AG04450 (cell line): ENCODE measurements at regions not wholly inside any gene's neighbourhood (a gene's known extent, or its start where the extent isn't known, plus 50 kb on each side); places are given as distances from the start of the nearest gene placed in this dataset.
"Not testable (repeated sequence)": the region's sequence is repeated elsewhere in the genome, so short reads cannot be mapped to it uniquely, and the experiment has no call there.

Source experiments
- CTCF ChIA-PET: fragments of 300-600, 350-600 bp; formaldehyde crosslinking; extraction: SDS; loops from one replicate; lab custom pipeline; 2022; ENCODE audit warnings: antibody characterized with exemption, inconsistent platforms; lab: Charles Lee
- POLR2A ChIA-PET: fragments of 350-600 bp; formaldehyde crosslinking; extraction: SDS; loops from one replicate; lab custom pipeline; 2021; ENCODE audit warnings: antibody characterized with exemption, inconsistent platforms; lab: Yijun Ruan, JAX
- DNase-seq: peaks from one replicate; pipeline ENCODE4 v3.0.0-alpha.2; 2011; ENCODE audit warnings: low read depth, low spot score
- H3K27ac ChIP-seq: one replicate; pipeline ENCODE4 v1.5.1; 2012; ENCODE audit warnings: low read depth, low read length, control low read depth
- H3K27me3 ChIP-seq: one replicate; pipeline ENCODE4 v1.6.0; 2012; ENCODE audit warnings: low read length; ENCODE audit not compliant: control insufficient read depth, insufficient read depth
- H3K4me3 ChIP-seq: 2 replicates; pipeline ENCODE4 v1.5.1; 2011; ENCODE audit warnings: mild to moderate bottlenecking, low read depth, low read length, control low read depth
- H3K9me3 ChIP-seq: 2 replicates; pipeline ENCODE4 v1.5.1; 2012; ENCODE audit warnings: low read length; ENCODE audit not compliant: control insufficient read depth, insufficient read depth
- TF ChIP-seq, protein P1 (sequence below): IDR thresholded peaks from 2 replicates; pipeline ENCODE4 v1.5.1; 2011; ENCODE audit warnings: low read depth, low read length, control low read depth, inconsistent platforms

DNA sequence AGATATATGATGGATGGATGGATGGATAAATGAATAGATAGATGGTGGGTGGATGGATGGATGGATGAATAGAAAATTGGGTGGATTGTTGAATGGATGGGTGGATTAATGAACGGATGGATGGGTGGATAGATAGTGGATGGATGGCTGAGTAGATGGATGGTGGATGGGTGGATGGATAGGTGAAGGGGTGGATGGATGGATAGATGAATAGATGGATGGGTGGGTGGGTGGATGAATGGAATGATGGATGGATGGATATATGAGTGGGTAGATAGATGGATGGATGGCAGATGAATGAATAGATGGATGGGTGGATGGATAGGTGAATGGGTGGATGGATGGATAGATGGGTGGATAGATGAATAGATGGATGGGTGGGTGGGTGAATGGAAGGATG lies 80.7 kb upstream of the NEDD9 start:
- Histone ChIP-seq H3K27me3 (no peaks in the 10 kb centered on the region), H3K27ac (no peak overlapping the region), H3K9me3 (no peaks in the 10 kb centered on the region), H3K4me3 (no peak overlapping the region)
- ChIA-PET POLR2A (no interaction called here), CTCF (no interaction called here)
- TF ChIP-seq, protein P1, sequence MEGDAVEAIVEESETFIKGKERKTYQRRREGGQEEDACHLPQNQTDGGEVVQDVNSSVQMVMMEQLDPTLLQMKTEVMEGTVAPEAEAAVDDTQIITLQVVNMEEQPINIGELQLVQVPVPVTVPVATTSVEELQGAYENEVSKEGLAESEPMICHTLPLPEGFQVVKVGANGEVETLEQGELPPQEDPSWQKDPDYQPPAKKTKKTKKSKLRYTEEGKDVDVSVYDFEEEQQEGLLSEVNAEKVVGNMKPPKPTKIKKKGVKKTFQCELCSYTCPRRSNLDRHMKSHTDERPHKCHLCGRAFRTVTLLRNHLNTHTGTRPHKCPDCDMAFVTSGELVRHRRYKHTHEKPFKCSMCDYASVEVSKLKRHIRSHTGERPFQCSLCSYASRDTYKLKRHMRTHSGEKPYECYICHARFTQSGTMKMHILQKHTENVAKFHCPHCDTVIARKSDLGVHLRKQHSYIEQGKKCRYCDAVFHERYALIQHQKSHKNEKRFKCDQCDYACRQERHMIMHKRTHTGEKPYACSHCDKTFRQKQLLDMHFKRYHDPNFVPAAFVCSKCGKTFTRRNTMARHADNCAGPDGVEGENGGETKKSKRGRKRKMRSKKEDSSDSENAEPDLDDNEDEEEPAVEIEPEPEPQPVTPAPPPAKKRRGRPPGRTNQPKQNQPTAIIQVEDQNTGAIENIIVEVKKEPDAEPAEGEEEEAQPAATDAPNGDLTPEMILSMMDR, result no peak
- DNase-seq, result no peak

DNA sequence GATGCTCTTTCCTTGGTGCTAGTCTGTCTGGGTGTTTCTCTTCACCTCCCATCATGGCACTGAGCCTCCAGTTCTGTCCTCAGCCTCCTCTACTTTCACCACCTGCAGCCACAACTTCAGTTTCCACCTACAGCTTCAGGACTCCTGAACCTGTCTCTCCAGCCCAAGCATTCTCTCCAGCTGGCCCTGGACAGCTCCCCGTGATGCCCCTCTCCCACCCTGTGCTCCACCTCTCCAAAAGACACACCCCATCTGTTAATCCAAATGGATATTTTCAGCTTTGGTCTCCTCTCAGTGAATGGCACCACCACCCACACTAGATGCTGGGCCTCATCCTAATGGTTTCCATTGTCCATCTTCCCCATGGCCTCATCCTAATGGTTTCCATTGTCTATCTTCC lies 79.5 kb upstream of the NEDD9 start:
- POLR2A ChIA-PET, result no interaction called here
- TF ChIP-seq, protein P1, result no peak

DNA sequence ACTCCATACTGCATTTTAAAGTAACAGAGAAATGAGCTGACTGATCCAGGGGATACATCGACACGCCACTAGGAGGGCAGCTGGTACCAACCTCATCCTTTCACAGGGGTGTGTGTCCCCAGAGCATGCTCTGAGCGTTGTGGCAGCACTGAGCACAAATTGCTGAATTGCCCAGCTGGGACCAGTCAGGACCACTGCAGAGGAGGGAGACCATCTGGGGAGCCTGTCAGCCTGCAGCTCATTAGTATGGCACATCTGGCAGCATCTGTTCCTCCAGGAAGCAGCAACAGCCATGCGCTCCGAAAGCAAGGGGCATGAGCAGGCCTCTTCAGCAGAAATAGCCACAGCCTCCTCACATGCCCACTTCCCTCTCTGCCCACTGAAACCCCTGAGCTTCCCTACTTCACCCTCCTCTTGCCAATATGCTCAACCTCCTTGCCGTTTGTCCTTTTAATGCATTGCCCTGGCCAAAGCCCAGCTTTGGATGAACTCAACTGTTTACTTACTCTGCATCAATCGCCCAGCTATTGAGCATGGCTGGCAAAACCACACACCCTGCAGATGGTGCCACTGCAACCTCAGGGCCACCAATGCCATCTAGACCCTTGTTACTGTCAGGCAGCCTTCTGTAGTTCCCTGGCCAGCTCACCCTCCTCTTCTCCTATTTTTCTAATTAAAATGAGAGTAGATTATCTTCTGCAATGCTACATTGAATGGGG lies 77.6 kb upstream of the NEDD9 start:
- Histone ChIP-seq H3K9me3 (no peaks in the 10 kb centered on the region), H3K27me3 (no peaks in the 10 kb centered on the region), H3K27ac (no peak overlapping the region), H3K4me3 (no peak overlapping the region)
- CTCF ChIA-PET, result interaction anchor here (0.8 kb wide), 1 partner anchor 186 kb away, joined by 3 read pairs; no protein-coding TSS in a partner anchor
- TF ChIP-seq, protein P1, result peak; percentile 36
- DNase-seq, result peak; percentile 30
- POLR2A ChIA-PET, result interaction anchor here (1.4 kb wide), 1 partner anchor 39 kb away, joined by 4 read pairs; no protein-coding TSS in a partner anchor

More for the DNA sequence above, 79.5 kb upstream of the NEDD9 start:
- H3K9me3 ChIP-seq, result no peaks in the 10 kb centered on the region
- no peak for DNase-seq
- no peak overlapping the region for H3K4me3 ChIP-seq
- H3K27ac ChIP-seq, result no peak overlapping the region
- no peaks in the 10 kb centered on the region for H3K27me3 ChIP-seq
- CTCF ChIA-PET, result interaction anchor here (0.5 kb wide), 1 partner anchor 184 kb away, joined by 4 read pairs; no protein-coding TSS in a partner anchor

DNA sequence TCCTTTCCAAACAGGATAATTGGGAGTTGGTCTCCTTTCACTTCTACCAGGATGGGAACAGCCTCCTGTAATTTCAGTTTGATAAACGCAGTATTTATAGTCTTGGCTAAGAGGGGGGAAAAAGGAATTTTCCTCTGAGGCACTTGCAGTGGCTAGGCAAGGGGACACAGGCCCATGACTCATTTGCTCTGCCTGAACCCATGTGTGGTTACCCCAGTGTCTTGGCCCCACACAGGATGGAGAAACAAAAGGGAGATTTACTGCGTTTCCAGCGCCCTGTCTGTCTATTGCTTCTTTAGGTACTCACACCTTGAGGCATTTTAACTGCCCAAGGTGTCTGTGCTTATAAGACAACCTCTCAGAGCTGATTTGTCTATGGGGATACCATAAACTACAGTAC lies 74.8 kb upstream of the NEDD9 start:
- POLR2A ChIA-PET, result no interaction called here

DNA sequence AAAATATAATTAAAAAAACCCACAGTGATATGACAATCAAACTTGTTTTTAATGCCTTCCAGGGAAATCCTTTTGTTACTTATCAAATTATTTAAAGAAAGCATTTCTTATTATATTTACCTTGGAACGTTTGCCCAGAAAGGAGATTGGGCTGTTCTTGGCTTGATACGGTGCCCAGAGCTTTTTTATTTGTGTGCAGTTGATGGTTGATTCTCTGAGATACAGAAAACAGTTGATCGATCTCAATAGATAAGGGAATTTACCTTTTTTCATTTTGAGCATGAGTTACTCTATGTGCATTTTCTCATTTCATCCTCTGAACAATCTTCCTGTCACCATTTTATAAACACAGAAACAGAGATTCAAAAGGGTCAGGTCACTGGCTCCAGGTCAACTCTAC lies 72.5 kb upstream of the NEDD9 start:
- CTCF ChIA-PET, result no interaction called here
- no peak for DNase-seq
- POLR2A ChIA-PET, result no interaction called here
- H3K27ac ChIP-seq, result no peak overlapping the region
- no peak overlapping the region for H3K4me3 ChIP-seq
- H3K9me3 ChIP-seq, result no peaks in the 10 kb centered on the region
- TF ChIP-seq, protein P1, result no peak
- H3K27me3 ChIP-seq, result no peaks in the 10 kb centered on the region

More for the DNA sequence above, 74.8 kb upstream of the NEDD9 start:
- CTCF ChIA-PET, result interaction anchor here (1.0 kb wide), 1 partner anchor 189 kb away, joined by 4 read pairs; no protein-coding TSS in a partner anchor
- DNase-seq, result no peak
- H3K9me3 ChIP-seq, result no peaks in the 10 kb centered on the region
- H3K27ac ChIP-seq, result no peak overlapping the region
- H3K27me3 ChIP-seq, result no peaks in the 10 kb centered on the region
- TF ChIP-seq, protein P1, result no peak
- H3K4me3 ChIP-seq, result no peak overlapping the region

DNA sequence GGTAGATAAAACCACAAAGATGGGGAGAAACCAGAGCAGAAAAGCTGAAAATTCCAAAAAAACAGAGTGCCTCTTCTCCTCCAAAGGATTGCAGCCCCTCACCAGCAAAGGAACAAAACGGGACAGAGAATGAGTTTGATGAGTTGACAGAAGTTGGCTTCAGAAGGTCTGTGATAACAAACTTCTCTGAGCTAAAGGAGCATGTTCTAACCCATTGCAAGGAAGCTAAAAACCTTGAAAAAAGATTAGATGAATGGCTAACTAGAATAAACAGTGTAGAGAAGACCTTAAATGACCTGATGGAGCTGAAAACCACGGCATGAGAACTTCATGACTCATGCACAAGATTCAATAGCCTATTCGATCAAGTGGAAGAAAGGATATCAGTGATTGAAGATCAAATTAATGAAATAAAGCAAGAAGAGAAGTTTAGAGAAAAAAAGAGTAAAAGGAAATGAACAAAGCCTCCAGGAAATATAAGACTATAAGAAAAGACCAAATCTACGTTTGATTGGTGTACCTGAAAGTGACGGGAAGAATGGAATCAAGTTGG lies 67.5 kb upstream of the NEDD9 start:
- DNase-seq, H3K4me3 ChIP-seq, CTCF ChIA-PET, H3K9me3 ChIP-seq, H3K27ac ChIP-seq, POLR2A ChIA-PET, H3K27me3 ChIP-seq: not testable (repeated sequence)

DNA sequence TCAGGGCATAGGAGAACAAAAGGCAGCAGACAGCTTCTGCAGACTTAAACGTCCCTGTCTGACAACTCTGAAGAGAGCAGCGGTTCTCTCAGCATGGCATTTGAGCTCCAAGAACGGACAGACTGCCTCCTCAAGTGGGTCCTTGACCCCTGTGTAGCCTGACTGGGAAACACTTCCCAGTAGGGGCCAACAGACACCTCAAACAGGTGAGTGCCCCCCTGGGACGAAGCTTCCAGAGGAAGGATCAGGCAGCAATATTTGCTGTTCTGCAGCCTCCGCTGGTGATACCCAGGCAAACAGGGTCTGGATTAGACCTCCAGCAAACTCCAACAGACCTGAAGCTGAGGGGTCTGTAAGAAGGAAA lies 66.9 kb upstream of the NEDD9 start:
- CTCF ChIA-PET, DNase-seq, H3K27me3 ChIP-seq, H3K9me3 ChIP-seq, H3K4me3 ChIP-seq, POLR2A ChIA-PET, H3K27ac ChIP-seq: not testable (repeated sequence)
